ENCODE measurements at regions not wholly inside any gene's neighbourhood (a gene's known extent, or its start where the extent isn't known, plus 50 kb on each side); places are given as distances from the start of the nearest gene placed in this dataset.

- TF ChIP-seq GABPA (IDR thresholded peaks at IDR 0.05; ENCODE audit: borderline replicate concordance, insufficient read depth, low read length): no peak
- TF ChIP-seq POLR2A (IDR thresholded peaks at IDR 0.05; ENCODE audit: control extremely low read depth in 1 of 2, low read depth in 2 of 2, low read length in 2 of 2): no peak
- TF ChIP-seq CTCF (IDR thresholded peaks at IDR 0.05; ENCODE audit: control extremely low read depth in 1 of 3, insufficient read depth in 1 of 3, low read depth in 1 of 3, low read length in 3 of 3): no peak
- TF ChIP-seq POLR2AphosphoS5 (IDR thresholded peaks at IDR 0.05; ENCODE audit: low read depth, low read length): no peak
- TF ChIP-seq KDM1A (IDR thresholded peaks at IDR 0.05; ENCODE audit: borderline replicate concordance, low read length): no peak
- no peak for TF ChIP-seq NRF1 (IDR thresholded peaks at IDR 0.05; ENCODE audit: low read depth, low read length)
- TF ChIP-seq EP300 (IDR thresholded peaks at IDR 0.05; ENCODE audit: borderline replicate concordance in 1 of 2, low read depth in 2 of 2, low read length in 2 of 2): no peak
- TF ChIP-seq TCF12 (IDR thresholded peaks at IDR 0.05; ENCODE audit: low read depth, low read length): no peak
- no peak for TF ChIP-seq ASH2L (IDR thresholded peaks at IDR 0.05; ENCODE audit: low read length)
- TF ChIP-seq TAF1 (IDR thresholded peaks at IDR 0.05; ENCODE audit: low read depth, low read length): no peak
- no peak for TF ChIP-seq PHF8 (conservative IDR thresholded peaks at IDR 0.05; ENCODE audit: low read depth, low read length)
These were observed 207.5 kb upstream of the EPHA4 start for GRCh38 chr2:221779614-221780067.

Measured in H1 (cell line).